Stimulated activated naive CD8-positive, alpha-beta T cell treated with anti-CD3 and anti-CD28 coated beads, Interleukin-15, Interleukin-2, amounts not matched to agents 100 ng/mL and 50 ng/mL, for 24 hours (primary cell): ENCODE measurements at regions not wholly inside any gene's neighbourhood (a gene's known extent, or its start where the extent isn't known, plus 50 kb on each side); places are given as distances from the start of the nearest gene placed in this dataset.
"Not testable (repeated sequence)": the region's sequence is repeated elsewhere in the genome, so short reads cannot be mapped to it uniquely, and the experiment has no call there.

ENCODE experiments used
- H3K27ac Mint-ChIP-seq: one replicate; pipeline ENCODE4 v1.8.0; 2021; ENCODE audit warnings: mild to moderate bottlenecking, mixed read lengths
- H3K27me3 Mint-ChIP-seq: one replicate; pipeline ENCODE4 v1.8.0; 2021; ENCODE audit warnings: mixed read lengths
- H3K36me3 Mint-ChIP-seq: one replicate; pipeline ENCODE4 v1.8.0; 2021; ENCODE audit warnings: low read depth, mixed read lengths
- H3K4me1 Mint-ChIP-seq: one replicate; pipeline ENCODE4 v1.8.0; 2021; ENCODE audit warnings: low read depth, mixed read lengths
- H3K4me3 Mint-ChIP-seq: one replicate; pipeline ENCODE4 v1.8.0; 2021; ENCODE audit warnings: mild to moderate bottlenecking, mixed read lengths
- H3K9me3 Mint-ChIP-seq: one replicate; pipeline ENCODE4 v1.8.0; 2021; ENCODE audit warnings: mixed read lengths

GRCh38 chr6:85343428-85343827 is 106.5 kb upstream of the NT5E start:
- Mint-ChIP-seq H3K27me3 (peaks cover 25% of the 10 kb centered on the region), H3K36me3 (no peaks in the 10 kb centered on the region), H3K4me1 (no peaks in the 10 kb centered on the region), H3K9me3 (no peaks in the 10 kb centered on the region), H3K4me3 (no peak overlapping the region), H3K27ac (no peak overlapping the region)

- Mint-ChIP-seq H3K9me3 (no peaks in the 10 kb centered on the region), H3K27ac (no peak overlapping the region), H3K4me1 (no peaks in the 10 kb centered on the region), H3K36me3 (no peaks in the 10 kb centered on the region), H3K4me3 (no peak overlapping the region), H3K27me3 (no peaks in the 10 kb centered on the region)
Measured at GRCh38 chr6:85329196-85329595, 120.7 kb upstream of the NT5E start.

- not testable (repeated sequence) for H3K36me3 Mint-ChIP-seq, H3K9me3 Mint-ChIP-seq, H3K4me3 Mint-ChIP-seq, H3K4me1 Mint-ChIP-seq, H3K27me3 Mint-ChIP-seq, H3K27ac Mint-ChIP-seq
Measured at GRCh38 chr6:85325811-85326210, 124.1 kb upstream of the NT5E start.

- Mint-ChIP-seq H3K4me1 (no peaks in the 10 kb centered on the region), H3K36me3 (no peaks in the 10 kb centered on the region), H3K9me3 (no peaks in the 10 kb centered on the region), H3K27ac (no peak overlapping the region), H3K4me3 (no peak overlapping the region), H3K27me3 (no peaks in the 10 kb centered on the region)
Measured at GRCh38 chr6:85323435-85324040, 126.3 kb upstream of the NT5E start.

GRCh38 chr6:85322446-85323105 is 127.3 kb upstream of the NT5E start:
- Mint-ChIP-seq H3K27ac (no peak overlapping the region), H3K27me3 (no peaks in the 10 kb centered on the region), H3K36me3 (no peaks in the 10 kb centered on the region), H3K4me3 (no peak overlapping the region), H3K9me3 (peaks cover 1% of the 10 kb centered on the region), H3K4me1 (no peaks in the 10 kb centered on the region)

- no peaks in the 10 kb centered on the region for H3K4me1 Mint-ChIP-seq
- H3K9me3 Mint-ChIP-seq = peaks cover 5% of the 10 kb centered on the region
- H3K36me3 Mint-ChIP-seq = no peaks in the 10 kb centered on the region
- H3K4me3 Mint-ChIP-seq = no peak overlapping the region
- H3K27me3 Mint-ChIP-seq = no peaks in the 10 kb centered on the region
- no peak overlapping the region for H3K27ac Mint-ChIP-seq
Measured at GRCh38 chr6:85321906-85322305, 128.0 kb upstream of the NT5E start.

GRCh38 chr6:85314586-85314985 is 135.3 kb upstream of the NT5E start:
- no peak overlapping the region for H3K27ac Mint-ChIP-seq
- H3K36me3 Mint-ChIP-seq = no peaks in the 10 kb centered on the region
- no peaks in the 10 kb centered on the region for H3K4me1 Mint-ChIP-seq
- H3K4me3 Mint-ChIP-seq = no peak overlapping the region
- H3K27me3 Mint-ChIP-seq = no peaks in the 10 kb centered on the region
- peaks cover 5% of the 10 kb centered on the region for H3K9me3 Mint-ChIP-seq

- no peaks in the 10 kb centered on the region for H3K27me3 Mint-ChIP-seq
- no peaks in the 10 kb centered on the region for H3K36me3 Mint-ChIP-seq
- no peaks in the 10 kb centered on the region for H3K4me1 Mint-ChIP-seq
- H3K9me3 Mint-ChIP-seq = no peaks in the 10 kb centered on the region
- H3K27ac Mint-ChIP-seq = no peak overlapping the region
- no peak overlapping the region for H3K4me3 Mint-ChIP-seq
Measured at GRCh38 chr6:85300581-85300980, 149.3 kb upstream of the NT5E start.

- no peaks in the 10 kb centered on the region for H3K36me3 Mint-ChIP-seq
- no peak overlapping the region for H3K27ac Mint-ChIP-seq
- no peaks in the 10 kb centered on the region for H3K9me3 Mint-ChIP-seq
- no peak overlapping the region for H3K4me3 Mint-ChIP-seq
- no peaks in the 10 kb centered on the region for H3K27me3 Mint-ChIP-seq
- no peaks in the 10 kb centered on the region for H3K4me1 Mint-ChIP-seq
Measured at GRCh38 chr6:85298553-85298952, 151.3 kb upstream of the NT5E start.

GRCh38 chr6:85291326-85291725 is 158.6 kb upstream of the NT5E start:
- Mint-ChIP-seq H3K9me3 (peaks cover 6% of the 10 kb centered on the region), H3K4me1 (no peaks in the 10 kb centered on the region), H3K27ac (no peak overlapping the region), H3K27me3 (no peaks in the 10 kb centered on the region), H3K36me3 (no peaks in the 10 kb centered on the region), H3K4me3 (no peak overlapping the region)

GRCh38 chr6:85287654-85288053 is 162.2 kb upstream of the NT5E start:
- no peak overlapping the region for H3K27ac Mint-ChIP-seq
- H3K36me3 Mint-ChIP-seq = no peaks in the 10 kb centered on the region
- no peaks in the 10 kb centered on the region for H3K27me3 Mint-ChIP-seq
- H3K4me1 Mint-ChIP-seq = no peaks in the 10 kb centered on the region
- no peak overlapping the region for H3K4me3 Mint-ChIP-seq
- H3K9me3 Mint-ChIP-seq = peaks cover 6% of the 10 kb centered on the region

GRCh38 chr6:85287158-85287557 is 162.7 kb upstream of the NT5E start:
- no peak overlapping the region for H3K27ac Mint-ChIP-seq
- no peak overlapping the region for H3K4me3 Mint-ChIP-seq
- H3K4me1 Mint-ChIP-seq = no peaks in the 10 kb centered on the region
- H3K36me3 Mint-ChIP-seq = no peaks in the 10 kb centered on the region
- peaks cover 6% of the 10 kb centered on the region for H3K9me3 Mint-ChIP-seq
- H3K27me3 Mint-ChIP-seq = no peaks in the 10 kb centered on the region

GRCh38 chr6:85286507-85286906 is 163.4 kb upstream of the NT5E start:
- not testable (repeated sequence) for H3K4me3 Mint-ChIP-seq, H3K36me3 Mint-ChIP-seq, H3K9me3 Mint-ChIP-seq, H3K4me1 Mint-ChIP-seq, H3K27me3 Mint-ChIP-seq, H3K27ac Mint-ChIP-seq

GRCh38 chr6:85285934-85286333 is 163.9 kb upstream of the NT5E start:
- Mint-ChIP-seq H3K4me3 (no peak overlapping the region), H3K4me1 (no peaks in the 10 kb centered on the region), H3K36me3 (no peaks in the 10 kb centered on the region), H3K27me3 (no peaks in the 10 kb centered on the region), H3K9me3 (peaks cover 5% of the 10 kb centered on the region), H3K27ac (no peak overlapping the region)

- no peaks in the 10 kb centered on the region for H3K4me1 Mint-ChIP-seq
- H3K27me3 Mint-ChIP-seq = no peaks in the 10 kb centered on the region
- H3K9me3 Mint-ChIP-seq = no peaks in the 10 kb centered on the region
- no peak overlapping the region for H3K27ac Mint-ChIP-seq
- H3K36me3 Mint-ChIP-seq = no peaks in the 10 kb centered on the region
- H3K4me3 Mint-ChIP-seq = no peak overlapping the region
Measured at GRCh38 chr6:85285114-85285513, 164.8 kb upstream of the NT5E start.

- no peaks in the 10 kb centered on the region for H3K4me1 Mint-ChIP-seq
Measured at GRCh38 chr6:85283436-85283835, 166.4 kb upstream of the NT5E start.

More at GRCh38 chr6:85283436-85283835, 166.4 kb upstream of the NT5E start:
- H3K36me3 Mint-ChIP-seq = no peaks in the 10 kb centered on the region
- no peak overlapping the region for H3K4me3 Mint-ChIP-seq
- H3K27ac Mint-ChIP-seq = no peak overlapping the region
- H3K27me3 Mint-ChIP-seq = no peaks in the 10 kb centered on the region
- no peaks in the 10 kb centered on the region for H3K9me3 Mint-ChIP-seq
